Astrocyte (in vitro differentiated cells and primary cell): ENCODE measurements at regions not wholly inside any gene's neighbourhood (a gene's known extent, or its start where the extent isn't known, plus 50 kb on each side); places are given as distances from the start of the nearest gene placed in this dataset.

Source experiments
- DNase-seq: peaks from one replicate; pipeline ENCODE4 v3.0.0-alpha.2; 2010; ENCODE audit warnings: low read depth
- FAIRE-seq: peaks from 2 replicates; lab custom pipeline; 2011; peaks lifted over from hg19 to GRCh38; lab: Jason Lieb, UNC
- H2AFZ ChIP-seq: 2 replicates; pipeline ENCODE4 v1.6.0; 2012; ENCODE audit warnings: low read depth, low read length, inconsistent platforms
- H3K27ac ChIP-seq: 2 replicates; pipeline ENCODE4 v1.5.1; 2011; ENCODE audit warnings: low read depth, low read length, inconsistent platforms
- H3K27me3 ChIP-seq: 2 replicates; pipeline ENCODE4 v1.6.0; 2011; ENCODE audit warnings: low read length, inconsistent platforms; ENCODE audit not compliant: insufficient read depth
- H3K36me3 ChIP-seq: 2 replicates; pipeline ENCODE4 v1.5.1; 2011; ENCODE audit warnings: low read length, inconsistent platforms; ENCODE audit not compliant: insufficient read depth
- H3K4me1 ChIP-seq: 2 replicates; pipeline ENCODE4 v1.5.1; 2011; ENCODE audit warnings: low read length, inconsistent platforms; ENCODE audit not compliant: insufficient read depth
- H3K4me2 ChIP-seq: 2 replicates; pipeline ENCODE4 v1.6.0; 2012; ENCODE audit warnings: low read length, inconsistent platforms
- H3K4me3 ChIP-seq: 2 replicates; pipeline ENCODE4 v1.5.1; 2011; ENCODE audit warnings: low read depth, mild to moderate bottlenecking, low read length, inconsistent platforms; ENCODE audit not compliant: insufficient read depth
- H3K79me2 ChIP-seq: 2 replicates; pipeline ENCODE4 v1.6.0; 2012; ENCODE audit warnings: mild to moderate bottlenecking, low read length, inconsistent platforms; ENCODE audit not compliant: insufficient read depth
- H3K9ac ChIP-seq: 2 replicates; pipeline ENCODE4 v1.6.0; 2012; ENCODE audit warnings: mild to moderate bottlenecking, low read length, inconsistent platforms
- H3K9me3 ChIP-seq: 2 replicates; pipeline ENCODE4 v1.5.1; 2012; ENCODE audit warnings: low read depth, mild to moderate bottlenecking, low read length, inconsistent platforms; ENCODE audit not compliant: insufficient read depth
- H4K20me1 ChIP-seq: 2 replicates; pipeline ENCODE4 v1.6.0; 2012; ENCODE audit warnings: low read length, inconsistent platforms; ENCODE audit not compliant: insufficient read depth
- H3K27ac Mint-ChIP-seq: one replicate; pipeline ENCODE4 v1.8.0; 2021; ENCODE audit warnings: mild to moderate bottlenecking, mixed read lengths; ENCODE audit not compliant: unreplicated experiment
- H3K27me3 Mint-ChIP-seq: one replicate; pipeline ENCODE4 v1.8.0; 2021; ENCODE audit warnings: low read depth, mixed read lengths; ENCODE audit not compliant: unreplicated experiment
- H3K36me3 Mint-ChIP-seq: one replicate; pipeline ENCODE4 v1.8.0; 2021; ENCODE audit warnings: low read depth, mixed read lengths; ENCODE audit not compliant: unreplicated experiment
- H3K4me1 Mint-ChIP-seq: one replicate; pipeline ENCODE4 v1.8.0; 2021; ENCODE audit warnings: low read depth, mixed read lengths; ENCODE audit not compliant: unreplicated experiment
- H3K4me3 Mint-ChIP-seq: one replicate; pipeline ENCODE4 v1.8.0; 2021; ENCODE audit warnings: mild to moderate bottlenecking, moderate library complexity, mixed read lengths; ENCODE audit not compliant: unreplicated experiment
- H3K9me3 Mint-ChIP-seq: one replicate; pipeline ENCODE4 v1.8.0; 2021; ENCODE audit warnings: mild to moderate bottlenecking, mixed read lengths; ENCODE audit not compliant: unreplicated experiment
- EZH2 ChIP-seq: IDR thresholded peaks from 2 replicates; pipeline ENCODE4 v1.6.1; 2012; ENCODE audit warnings: mild to moderate bottlenecking, low read length, inconsistent platforms; ENCODE audit not compliant: insufficient read depth
- TF ChIP-seq, protein P1 (sequence below): IDR thresholded peaks from 2 replicates; pipeline ENCODE4 v1.5.1; 2011; ENCODE audit warnings: low read depth, mild to moderate bottlenecking, inconsistent platforms, low read length, moderate library complexity; ENCODE audit not compliant: insufficient read depth

- Histone ChIP-seq H2AFZ (no peak overlapping the region), H3K4me2 (no peak overlapping the region), H3K9ac (no peak overlapping the region), H3K27ac (no peak overlapping the region), H3K4me3 (no peak overlapping the region), H4K20me1 (no peaks in the 10 kb centered on the region), H3K36me3 (no peaks in the 10 kb centered on the region), H3K27me3 (no peaks in the 10 kb centered on the region), H3K9me3 (no peaks in the 10 kb centered on the region), H3K4me1 (no peaks in the 10 kb centered on the region), H3K79me2 (no peaks in the 10 kb centered on the region)
- Mint-ChIP-seq H3K4me3 (no peak overlapping the region), H3K9me3 (no peaks in the 10 kb centered on the region), H3K27ac (no peak overlapping the region), H3K27me3 (peaks cover 23% of the 10 kb centered on the region), H3K4me1 (no peaks in the 10 kb centered on the region), H3K36me3 (peaks cover 3% of the 10 kb centered on the region)
- TF ChIP-seq, protein P1, sequence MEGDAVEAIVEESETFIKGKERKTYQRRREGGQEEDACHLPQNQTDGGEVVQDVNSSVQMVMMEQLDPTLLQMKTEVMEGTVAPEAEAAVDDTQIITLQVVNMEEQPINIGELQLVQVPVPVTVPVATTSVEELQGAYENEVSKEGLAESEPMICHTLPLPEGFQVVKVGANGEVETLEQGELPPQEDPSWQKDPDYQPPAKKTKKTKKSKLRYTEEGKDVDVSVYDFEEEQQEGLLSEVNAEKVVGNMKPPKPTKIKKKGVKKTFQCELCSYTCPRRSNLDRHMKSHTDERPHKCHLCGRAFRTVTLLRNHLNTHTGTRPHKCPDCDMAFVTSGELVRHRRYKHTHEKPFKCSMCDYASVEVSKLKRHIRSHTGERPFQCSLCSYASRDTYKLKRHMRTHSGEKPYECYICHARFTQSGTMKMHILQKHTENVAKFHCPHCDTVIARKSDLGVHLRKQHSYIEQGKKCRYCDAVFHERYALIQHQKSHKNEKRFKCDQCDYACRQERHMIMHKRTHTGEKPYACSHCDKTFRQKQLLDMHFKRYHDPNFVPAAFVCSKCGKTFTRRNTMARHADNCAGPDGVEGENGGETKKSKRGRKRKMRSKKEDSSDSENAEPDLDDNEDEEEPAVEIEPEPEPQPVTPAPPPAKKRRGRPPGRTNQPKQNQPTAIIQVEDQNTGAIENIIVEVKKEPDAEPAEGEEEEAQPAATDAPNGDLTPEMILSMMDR: no peak
- TF ChIP-seq EZH2: no peak
- DNase-seq: no peak
- no peak for FAIRE-seq
These were observed 59.4 kb upstream of the HAAO start for GRCh38 chr2:42851740-42852250.

DNA sequence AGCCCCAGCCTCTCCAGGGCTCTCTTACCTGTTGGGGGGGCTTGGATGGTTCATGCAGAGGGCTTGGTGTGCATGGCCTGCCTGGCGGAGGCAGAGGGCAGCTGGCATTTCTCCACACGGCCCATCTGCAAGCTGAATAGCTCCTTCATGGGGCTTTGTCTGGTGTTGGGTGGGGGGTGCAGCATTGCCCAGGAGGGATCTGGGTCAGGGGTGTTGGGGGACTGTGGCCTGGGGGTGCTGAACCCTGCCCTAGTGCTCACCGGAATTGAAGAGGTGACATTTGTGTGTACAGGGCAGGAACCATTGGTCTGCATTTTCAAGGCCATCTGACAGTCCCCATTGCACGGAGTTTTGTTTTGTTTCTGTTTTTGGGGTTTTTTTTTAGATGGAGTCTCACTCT, 58.8 kb upstream of the HAAO start:
- peaks cover 3% of the 10 kb centered on the region for H3K36me3 Mint-ChIP-seq
- DNase-seq: no peak

More for the DNA sequence above, 58.8 kb upstream of the HAAO start:
- H4K20me1 ChIP-seq: no peaks in the 10 kb centered on the region
- no peaks in the 10 kb centered on the region for H3K36me3 ChIP-seq
- no peaks in the 10 kb centered on the region for H3K9me3 Mint-ChIP-seq
- no peaks in the 10 kb centered on the region for H3K27me3 ChIP-seq
- no peak for TF ChIP-seq EZH2
- TF ChIP-seq, protein P1: no peak
- no peaks in the 10 kb centered on the region for H3K9me3 ChIP-seq
- H3K4me2 ChIP-seq: no peak overlapping the region
- H3K9ac ChIP-seq: no peak overlapping the region
- no peak overlapping the region for H3K4me3 ChIP-seq
- no peak overlapping the region for H3K27ac Mint-ChIP-seq
- FAIRE-seq: no peak
- no peaks in the 10 kb centered on the region for H3K4me1 Mint-ChIP-seq
- no peaks in the 10 kb centered on the region for H3K4me1 ChIP-seq
- no peak overlapping the region for H2AFZ ChIP-seq
- no peak overlapping the region for H3K27ac ChIP-seq
- H3K27me3 Mint-ChIP-seq: peaks cover 23% of the 10 kb centered on the region
- no peak overlapping the region for H3K4me3 Mint-ChIP-seq
- H3K79me2 ChIP-seq: no peaks in the 10 kb centered on the region
